Large intestine (tissue), 3 donors: ENCODE measurements at regions not wholly inside any gene's neighbourhood (a gene's known extent, or its start where the extent isn't known, plus 50 kb on each side); places are given as distances from the start of the nearest gene placed in this dataset.

Source experiments
- DNase-seq, 2 donors: peaks; one replicate each; pipeline versions ENCODE4 v3.0.0 to v3.0.0-alpha.2; 2013
- H3K27ac ChIP-seq: one replicate; pipeline ENCODE4 v1.5.1; 2013; ENCODE audit warnings: low read length
- H3K27me3 ChIP-seq: 2 replicates; pipeline ENCODE4 v1.6.1; 2013; ENCODE audit warnings: low read length; ENCODE audit not compliant: control insufficient read depth, insufficient read depth
- H3K36me3 ChIP-seq: 2 replicates; pipeline ENCODE4 v1.6.1; 2013; ENCODE audit warnings: low read length; ENCODE audit not compliant: control insufficient read depth, insufficient read depth
- H3K4me1 ChIP-seq: one replicate; pipeline ENCODE4 v1.6.1; 2013; ENCODE audit warnings: low read length; ENCODE audit not compliant: control insufficient read depth, insufficient read depth
- H3K4me3 ChIP-seq: one replicate; pipeline ENCODE4 v1.5.1; 2013; ENCODE audit warnings: low read length
- H3K9me3 ChIP-seq: one replicate; pipeline ENCODE4 v1.6.1; 2013; ENCODE audit warnings: mild to moderate bottlenecking, low read depth, low read length, moderate library complexity; ENCODE audit not compliant: control insufficient read depth
- WGBS: methylation state at CpG from one replicate; pipeline ENCODE4 v1.1.5; 2013; ENCODE audit warnings: low lambda C conversion rate; ENCODE audit not compliant: insufficient coverage; 5-methylcytosine and 5-hydroxymethylcytosine counted together

- peaks cover 3% of the 10 kb centered on the region for H3K4me1 ChIP-seq
- H3K4me3 ChIP-seq = no peak overlapping the region
- 100% methylated on average over 2 of the region's 2 CpGs for WGBS
- H3K27ac ChIP-seq = no peak overlapping the region
- H3K9me3 ChIP-seq = no peaks in the 10 kb centered on the region
- no peaks in the 10 kb centered on the region for H3K36me3 ChIP-seq
- DNase-seq = no peak
- H3K27me3 ChIP-seq = no peaks in the 10 kb centered on the region
Observed at GRCh38 chr2:15881676-15882075, 58.7 kb upstream of the MYCN start.

- WGBS = 100% methylated on average over 5 of the region's 5 CpGs
- H3K27me3 ChIP-seq = no peaks in the 10 kb centered on the region
Observed at GRCh38 chr2:15882761-15883497, 57.4 kb upstream of the MYCN start.

GRCh38 chr2:15883684-15884083 is 56.7 kb upstream of the MYCN start:
- Histone ChIP-seq H3K27ac (no peak overlapping the region), H3K4me1 (peaks cover 2% of the 10 kb centered on the region), H3K36me3 (no peaks in the 10 kb centered on the region), H3K27me3 (no peaks in the 10 kb centered on the region), H3K9me3 (no peaks in the 10 kb centered on the region), H3K4me3 (no peak overlapping the region)
- DNase-seq = no peak
- no CpG with 5 or more reads among the region's 2 CpGs for WGBS

More at GRCh38 chr2:15882761-15883497, 57.4 kb upstream of the MYCN start:
- Histone ChIP-seq H3K4me1 (no peaks in the 10 kb centered on the region), H3K4me3 (no peak overlapping the region), H3K27ac (no peak overlapping the region), H3K9me3 (no peaks in the 10 kb centered on the region), H3K36me3 (no peaks in the 10 kb centered on the region)
- no peak for DNase-seq

- 100% methylated on average over 2 of the region's 2 CpGs for WGBS
- H3K4me3 ChIP-seq = no peak overlapping the region
- H3K4me1 ChIP-seq = peaks cover 7% of the 10 kb centered on the region
- no peaks in the 10 kb centered on the region for H3K36me3 ChIP-seq
- H3K27ac ChIP-seq = no peak overlapping the region
- H3K9me3 ChIP-seq = no peaks in the 10 kb centered on the region
- DNase-seq = no peak
- no peaks in the 10 kb centered on the region for H3K27me3 ChIP-seq
Observed at GRCh38 chr2:15884790-15885189, 55.6 kb upstream of the MYCN start.

GRCh38 chr2:15886231-15886630 is 54.1 kb upstream of the MYCN start:
- Histone ChIP-seq H3K9me3 (no peaks in the 10 kb centered on the region), H3K27ac (no peak overlapping the region), H3K4me3 (no peak overlapping the region), H3K36me3 (no peaks in the 10 kb centered on the region), H3K4me1 (peaks cover 19% of the 10 kb centered on the region), H3K27me3 (no peaks in the 10 kb centered on the region)
- no peak for DNase-seq
- WGBS = no CpG with 5 or more reads among the region's 6 CpGs

- DNase-seq = peak in 1 of 2 donors; percentile 24
- no peaks in the 10 kb centered on the region for H3K36me3 ChIP-seq
- no CpG with 5 or more reads among the region's 15 CpGs for WGBS
- H3K4me1 ChIP-seq = peaks cover 27% of the 10 kb centered on the region
- H3K4me3 ChIP-seq = no peak overlapping the region
- H3K27ac ChIP-seq = no peak overlapping the region
- no peaks in the 10 kb centered on the region for H3K27me3 ChIP-seq
- H3K9me3 ChIP-seq = no peaks in the 10 kb centered on the region
Observed at GRCh38 chr2:15889442-15890123, 50.8 kb upstream of the MYCN start.

GRCh38 chr2:15890124-15890754 is 50.1 kb upstream of the MYCN start:
- Histone ChIP-seq H3K27me3 (no peaks in the 10 kb centered on the region), H3K9me3 (no peaks in the 10 kb centered on the region), H3K36me3 (no peaks in the 10 kb centered on the region), H3K27ac (no peak overlapping the region), H3K4me1 (peaks cover 27% of the 10 kb centered on the region), H3K4me3 (no peak overlapping the region)
- 100% methylated on average over 1 of the region's 18 CpGs for WGBS
- no peak for DNase-seq
